K562 (cell line): ENCODE measurements at regions not wholly inside any gene's neighbourhood (a gene's known extent, or its start where the extent isn't known, plus 50 kb on each side); places are given as distances from the start of the nearest gene placed in this dataset.

ENCODE experiments used
- ATAC-seq: fragments of 200-7000 bp; cut with Tn5 transposase; 3 replicates; pipeline ENCODE4 v1.9.1; 2020; ENCODE audit warnings: moderate library complexity
- BruUV-seq: library from RNA; stranded (reverse); fragments of 400-500 nt; replicated peaks from 2 replicates; lab custom pipeline; 2021; lab: Mats Ljungman, UMichigan
- CTCF ChIA-PET: fragments of 300-600 bp; formaldehyde crosslinking; extraction: SDS; loops from one replicate; lab custom pipeline; 2021; ENCODE audit warnings: low intra/inter-chr PET ratio; lab: Yijun Ruan, JAX
- POLR2A ChIA-PET: fragments of 300-600, 350-650 bp; sonication (Branson Sonifier 250); formaldehyde crosslinking; extraction: SDS; loops from one replicate; lab custom pipeline; 2021; ENCODE audit warnings: antibody characterized with exemption, inconsistent platforms; lab: Yijun Ruan, JAX
- DNase-seq, 4 experiments: peaks; one replicate each; pipeline versions ENCODE4 v3.0.0 to v3.0.0-alpha.2; 2011 to 2018; ENCODE audit warnings: low spot score in 3 of 4, mixed read lengths in 3 of 4; ENCODE audit errors: extremely low read depth in 1 of 4
- FAIRE-seq: peaks from 2 replicates; lab custom pipeline; 2011; peaks lifted over from hg19 to GRCh38; lab: Jason Lieb, UNC
- H2AFZ ChIP-seq: 2 replicates; pipeline ENCODE4 v1.6.0; 2011; ENCODE audit warnings: low read depth, low read length, control low read depth, inconsistent platforms
- H3K27ac ChIP-seq: fragments of 200-600 bp; 3 replicates; pipeline ENCODE4 v1.8.0; 2011; ENCODE audit warnings: low read depth, mild to moderate bottlenecking, control low read depth, inconsistent platforms, low read length, moderate library complexity, mixed read lengths; ENCODE audit errors: extremely low read depth
- H3K27me3 ChIP-seq, 2 experiments: fragments of 300-600 bp in 1 of 2; 2 replicates in 1 of 2; 3 replicates in 1 of 2; pipeline versions ENCODE4 v1.6.0 to v1.8.0; 2011; ENCODE audit warnings: inconsistent platforms in 2 of 2, low read length in 2 of 2, mild to moderate bottlenecking in 1 of 2, mixed read lengths in 1 of 2, moderate library complexity in 1 of 2; ENCODE audit not compliant: control insufficient read depth in 2 of 2, insufficient read depth in 2 of 2
- H3K36me3 ChIP-seq: fragments of 300-600 bp; 3 replicates; pipeline ENCODE4 v1.8.0; 2011; ENCODE audit warnings: mild to moderate bottlenecking, low read length, inconsistent platforms; ENCODE audit not compliant: control insufficient read depth, insufficient read depth
- H3K4me1 ChIP-seq, 2 experiments: fragments of 200-600 bp in 1 of 2; replicated peaks in 1 of 2; 2 replicates in 1 of 2; 3 replicates in 1 of 2; pipeline versions ENCODE4 v1.5.1 to v1.8.0; 2011; ENCODE audit warnings: inconsistent platforms in 2 of 2, low read length in 2 of 2, mild to moderate bottlenecking in 1 of 2, mixed read lengths in 1 of 2, moderate library complexity in 1 of 2; ENCODE audit not compliant: control insufficient read depth in 2 of 2, insufficient read depth in 2 of 2
- H3K4me2 ChIP-seq: 2 replicates; pipeline ENCODE4 v1.6.1; 2011; ENCODE audit warnings: low read length, control low read depth, inconsistent platforms, mixed read lengths; ENCODE audit not compliant: insufficient read depth
- H3K4me3 ChIP-seq: fragments of 200-600 bp; sonication (generic), shearing (Covaris generic); 2 replicates; pipeline ENCODE4 v1.5.1; 2016; ENCODE audit warnings: control low read depth, inconsistent platforms
- H3K79me2 ChIP-seq: fragments of 200-600 bp; 3 replicates; pipeline ENCODE4 v1.8.0; 2011; ENCODE audit warnings: low read length, inconsistent platforms; ENCODE audit not compliant: control insufficient read depth, insufficient read depth
- H3K9ac ChIP-seq, 2 experiments: 2 replicates each; pipeline versions ENCODE4 v1.6.0 to v1.6.1; 2011; ENCODE audit warnings: low read depth in 2 of 2, low read length in 2 of 2, control low read depth in 1 of 2, inconsistent platforms in 1 of 2, mild to moderate bottlenecking in 1 of 2, mixed read lengths in 1 of 2; ENCODE audit not compliant: insufficient read depth in 1 of 2
- H3K9me1 ChIP-seq: one replicate; pipeline ENCODE4 v1.6.0; 2011; ENCODE audit warnings: inconsistent platforms, mild to moderate bottlenecking, low read length, moderate library complexity; ENCODE audit not compliant: control insufficient read depth, insufficient read depth
- H3K9me3 ChIP-seq: replicated peaks from 2 replicates; pipeline ENCODE4 v1.5.1; 2011; ENCODE audit warnings: low read depth, low read length, inconsistent platforms; ENCODE audit not compliant: control insufficient read depth, insufficient read depth
- H4K20me1 ChIP-seq: replicated peaks from 2 replicates; pipeline ENCODE4 v1.6.1; 2011; ENCODE audit warnings: low read length, inconsistent platforms, mixed read lengths; ENCODE audit not compliant: control insufficient read depth, insufficient read depth
- ADNP ChIP-seq: fragments of 200-800 bp; sonication (Bioruptor generic); IDR thresholded peaks from 2 replicates; pipeline ENCODE4 v1.6.1; 2016; ENCODE audit warnings: missing genetic modification characterization, missing compliant biosample characterization
- BRD4 ChIP-seq: fragments of 200-600 bp; sonication (generic); IDR thresholded peaks from 2 replicates; pipeline ENCODE4 v1.6.1; 2017; ENCODE audit warnings: inconsistent platforms
- CEBPG ChIP-seq, 3 experiments: fragments of 200-800 bp in 1 of 3; sonication (Bioruptor generic) in 1 of 3; sonication (generic) in 1 of 3; formaldehyde crosslinking in 1 of 3; IDR thresholded peaks in 2 of 3; conservative IDR thresholded peaks in 1 of 3; 2 replicates each; pipeline versions ENCODE4 v1.6.1 to v1.8.0; 2016 to 2022; ENCODE audit warnings: missing compliant biosample characterization in 2 of 3, missing genetic modification characterization in 2 of 3, mild to moderate bottlenecking in 1 of 3, missing genetic modification reagents in 1 of 3
- GABPB2 ChIP-seq: fragments of 250-450 bp; sonication (Bioruptor Pico); conservative IDR thresholded peaks from 2 replicates; pipeline ENCODE4 v1.5.1; 2021; ENCODE audit warnings: mild to moderate bottlenecking
- GTF3C2 ChIP-seq: IDR thresholded peaks from 3 replicates; pipeline ENCODE4 v1.6.1; 2011; ENCODE audit warnings: borderline replicate concordance, mild to moderate bottlenecking, moderate library complexity; ENCODE audit not compliant: insufficient read length; ENCODE audit errors: extremely low read depth
- KAT2B ChIP-seq: IDR thresholded peaks from one replicate; pipeline ENCODE4 v1.6.1; 2012; ENCODE audit warnings: low read depth, mild to moderate bottlenecking, control low read depth, inconsistent platforms, low read length, moderate library complexity
- KAT8 ChIP-seq: fragments of 450-650 bp; IDR thresholded peaks from 2 replicates; pipeline ENCODE4 v1.6.1; 2016; ENCODE audit warnings: low read depth, mild to moderate bottlenecking
- MYNN ChIP-seq, 2 experiments: sonication (generic); formaldehyde crosslinking in 1 of 2; IDR thresholded peaks; 2 replicates each; pipeline versions ENCODE4 v1.5.0 to v1.6.1; 2016 to 2020; ENCODE audit warnings: antibody characterized with exemption in 1 of 2, missing genetic modification reagents in 1 of 2
- POLR3G ChIP-seq: IDR thresholded peaks from 2 replicates; pipeline ENCODE4 v1.6.1; 2011; ENCODE audit not compliant: insufficient read length, insufficient replicate concordance; ENCODE audit errors: extremely low read depth
- PPARD ChIP-seq: fragments of 250-450 bp; sonication (Bioruptor Pico); IDR thresholded peaks from 2 replicates; pipeline ENCODE4 v1.8.0; 2022; ENCODE audit warnings: inconsistent platforms, mild to moderate bottlenecking, moderate library complexity
- RAD21 ChIP-seq, 2 experiments: fragments of 250-450 bp in 1 of 2; fragments of 450-650 bp in 1 of 2; sonication (Bioruptor Pico) in 1 of 2; formaldehyde crosslinking in 1 of 2; IDR thresholded peaks in 1 of 2; conservative IDR thresholded peaks in 1 of 2; 2 replicates each; pipeline versions ENCODE4 v1.4.0 to v1.8.0; 2020 to 2022; ENCODE audit warnings: mild to moderate bottlenecking in 2 of 2, moderate library complexity in 1 of 2
- SIN3A ChIP-seq, 2 experiments: fragments of 150-350 bp in 1 of 2; IDR thresholded peaks; 2 replicates each; pipeline ENCODE4 v1.6.1; 2011 to 2016; ENCODE audit warnings: borderline replicate concordance in 2 of 2, low read depth in 2 of 2, low read length in 2 of 2, mild to moderate bottlenecking in 2 of 2, moderate library complexity in 2 of 2; ENCODE audit not compliant: control insufficient read depth in 1 of 2
- SMARCC2 ChIP-seq: fragments of 450-650 bp; IDR thresholded peaks from 2 replicates; pipeline ENCODE4 v1.6.1; 2017; ENCODE audit warnings: antibody characterized with exemption, moderate library complexity, mild to moderate bottlenecking, low read depth
- SNAPC5 ChIP-seq: fragments of 250-450 bp; sonication (Bioruptor Pico); IDR thresholded peaks from 2 replicates; pipeline ENCODE4 v1.8.0; 2021; ENCODE audit warnings: moderate library complexity, mild to moderate bottlenecking, inconsistent platforms
- VEZF1 ChIP-seq: fragments of 200-800 bp; sonication (Bioruptor generic); IDR thresholded peaks from 2 replicates; pipeline ENCODE4 v1.6.1; 2017; ENCODE audit warnings: missing genetic modification characterization, missing compliant biosample characterization
- ZNF224 ChIP-seq: sonication (generic); formaldehyde crosslinking; IDR thresholded peaks from 2 replicates; pipeline ENCODE4 v1.8.0; 2022; ENCODE audit warnings: mild to moderate bottlenecking, missing genetic modification reagents
- ZNF408 ChIP-seq: fragments of 250-450 bp; sonication (Bioruptor Pico); IDR thresholded peaks from 2 replicates; pipeline ENCODE4 v1.4.0; 2020; ENCODE audit warnings: low read depth, mild to moderate bottlenecking, moderate library complexity
- ZNF764 ChIP-seq: fragments of 250-450 bp; sonication (Bioruptor Pico); IDR thresholded peaks from 2 replicates; pipeline ENCODE4 v1.4.0; 2020; ENCODE audit warnings: low read depth, mild to moderate bottlenecking, moderate library complexity
- in situ Hi-C: fragments of 300-500 bp; cut with MboI; formaldehyde crosslinking; loops from 4 replicates; pipeline ENCODE4 v1.15.0; 2018; ENCODE audit warnings: inconsistent platforms, mixed read lengths
- intact Hi-C: fragments of 100-400 bp; cut with micrococcal nuclease; formaldehyde crosslinking; loops from 2 replicates; pipeline ENCODE4 v1.14.2; 2022

GRCh38 chr5:153432583-153432982 is 57.9 kb upstream of the GRIA1 start (continued):
- TF ChIP-seq SIN3A (IDR thresholded peaks at IDR 0.05; ENCODE audit: borderline replicate concordance in 2 of 2, control insufficient read depth in 1 of 2, low read depth in 2 of 2, low read length in 2 of 2) (no peak), SMARCC2 (no peak), PPARD (CRISPR knock-in tag) (no peak), GABPB2 (CRISPR knock-in tag) (no peak)

GRCh38 chr5:153437251-153437650 is 53.2 kb upstream of the GRIA1 start:
- Histone ChIP-seq H4K20me1 (no peaks in the 10 kb centered on the region), H3K9ac (no peak overlapping the region), H3K27ac (no peak overlapping the region), H3K4me1 (no peaks in the 10 kb centered on the region), H2AFZ (no peak overlapping the region), H3K9me1 (no peaks in the 10 kb centered on the region), H3K27me3 (no peaks in the 10 kb centered on the region), H3K79me2 (no peaks in the 10 kb centered on the region), H3K4me2 (no peak overlapping the region), H3K9me3 (no peaks in the 10 kb centered on the region), H3K36me3 (no peaks in the 10 kb centered on the region), H3K4me3 (no peak overlapping the region)
- intact Hi-C loops = no loop called here
- ATAC-seq = no peak
- POLR2A ChIA-PET = no interaction called here
- in situ Hi-C loops = no loop called here
- CTCF ChIA-PET = no interaction called here
- DNase-seq = no peak
- FAIRE-seq = no peak
- BruUV-seq = no TSS peak
- TF ChIP-seq VEZF1 (CRISPR knock-in tag) = no peak
- no peak for TF ChIP-seq KAT8
- TF ChIP-seq KAT2B = no peak
- no peak for TF ChIP-seq ADNP (tag)
- TF ChIP-seq ZNF224 = no peak
- no peak for TF ChIP-seq CEBPG (CRISPR knock-in tag; IDR thresholded peaks at IDR 0.05)
- TF ChIP-seq CEBPG (tag; conservative IDR thresholded peaks at IDR 0.05 in 1 of 2, IDR thresholded peaks at IDR 0.05 in 1 of 2) = no peak
- TF ChIP-seq POLR3G = no peak
- no peak for TF ChIP-seq SNAPC5 (CRISPR knock-in tag)
- no peak for TF ChIP-seq BRD4
- TF ChIP-seq RAD21 (CRISPR knock-in tag; conservative IDR thresholded peaks at IDR 0.05 in 1 of 2, IDR thresholded peaks at IDR 0.05 in 1 of 2) = no peak
- no peak for TF ChIP-seq GTF3C2
- no peak for TF ChIP-seq ZNF408 (CRISPR knock-in tag)
- no peak for TF ChIP-seq ZNF764 (CRISPR knock-in tag)
- no peak for TF ChIP-seq MYNN (IDR thresholded peaks at IDR 0.05)
- no peak for TF ChIP-seq MYNN (CRISPR knock-in tag; IDR thresholded peaks at IDR 0.05)
